HepG2 (cell line): ENCODE measurements at regions not wholly inside any gene's neighbourhood (a gene's known extent, or its start where the extent isn't known, plus 50 kb on each side); places are given as distances from the start of the nearest gene placed in this dataset.

Experiments used
- CTCF ChIP-seq: sonication (generic); formaldehyde crosslinking; IDR thresholded peaks from 2 replicates; pipeline ENCODE4 v1.5.0; 2020; ENCODE audit warnings: mild to moderate bottlenecking, missing genetic modification reagents, moderate library complexity
- GRHL1 ChIP-seq: sonication (generic); formaldehyde crosslinking; conservative IDR thresholded peaks from 2 replicates; pipeline ENCODE4 v1.8.0; 2022; ENCODE audit warnings: missing genetic modification reagents
- HMGA1 ChIP-seq: sonication (generic); formaldehyde crosslinking; conservative IDR thresholded peaks from 2 replicates; pipeline ENCODE4 v1.4.0; 2020; ENCODE audit warnings: missing genetic modification reagents
- JDP2 ChIP-seq: sonication (generic); formaldehyde crosslinking; IDR thresholded peaks from 2 replicates; pipeline ENCODE4 v1.8.1; 2022; ENCODE audit warnings: missing genetic modification reagents, borderline replicate concordance
- MYNN ChIP-seq: sonication (generic); formaldehyde crosslinking; IDR thresholded peaks from 2 replicates; pipeline ENCODE4 v1.4.0; 2020; ENCODE audit warnings: mild to moderate bottlenecking, low read depth, missing genetic modification reagents
- NFAT5 ChIP-seq: sonication (generic); formaldehyde crosslinking; IDR thresholded peaks from 2 replicates; pipeline ENCODE4 v1.4.0; 2020; ENCODE audit warnings: missing genetic modification reagents
- RORA ChIP-seq: sonication (generic); formaldehyde crosslinking; IDR thresholded peaks from 2 replicates; pipeline ENCODE4 v1.5.0; 2020; ENCODE audit warnings: mild to moderate bottlenecking, missing genetic modification reagents, moderate library complexity
- STAG1 ChIP-seq: sonication (generic); formaldehyde crosslinking; IDR thresholded peaks from 2 replicates; pipeline ENCODE4 v1.4.0; 2020; ENCODE audit warnings: missing genetic modification reagents
- TBP ChIP-seq: sonication (generic); formaldehyde crosslinking; IDR thresholded peaks from 2 replicates; pipeline ENCODE4 v1.5.0; 2020; ENCODE audit warnings: missing genetic modification reagents
- ZBTB26 ChIP-seq: IDR thresholded peaks from 2 replicates; pipeline ENCODE4 v1.6.1; 2016; ENCODE audit warnings: missing compliant biosample characterization, missing genetic modification reagents, borderline replicate concordance
- ZFX ChIP-seq: sonication (generic); formaldehyde crosslinking; IDR thresholded peaks from 2 replicates; pipeline ENCODE4 v1.4.0; 2020; ENCODE audit warnings: mild to moderate bottlenecking, low read depth, missing genetic modification reagents, moderate library complexity
- TF ChIP-seq, protein P1 (sequence below): sonication (generic); formaldehyde crosslinking; IDR thresholded peaks from 2 replicates; pipeline ENCODE4 v1.4.0; 2020; ENCODE audit warnings: mild to moderate bottlenecking, missing genetic modification reagents
- TF ChIP-seq, protein P2 (sequence below): sonication (generic); formaldehyde crosslinking; IDR thresholded peaks from 2 replicates; pipeline ENCODE4 v1.4.0; 2020; ENCODE audit warnings: missing genetic modification reagents
- TF ChIP-seq, protein P3 (sequence below): sonication (generic); formaldehyde crosslinking; conservative IDR thresholded peaks from 2 replicates; pipeline ENCODE4 v1.4.0; 2020; ENCODE audit warnings: missing genetic modification reagents

GRCh38 chr1:164250365-164250764 is 308.6 kb upstream of the PBX1 start:
- no peak for TF ChIP-seq CTCF (CRISPR knock-in tag)
- no peak for TF ChIP-seq GRHL1 (CRISPR knock-in tag)
- TF ChIP-seq, protein P1, sequence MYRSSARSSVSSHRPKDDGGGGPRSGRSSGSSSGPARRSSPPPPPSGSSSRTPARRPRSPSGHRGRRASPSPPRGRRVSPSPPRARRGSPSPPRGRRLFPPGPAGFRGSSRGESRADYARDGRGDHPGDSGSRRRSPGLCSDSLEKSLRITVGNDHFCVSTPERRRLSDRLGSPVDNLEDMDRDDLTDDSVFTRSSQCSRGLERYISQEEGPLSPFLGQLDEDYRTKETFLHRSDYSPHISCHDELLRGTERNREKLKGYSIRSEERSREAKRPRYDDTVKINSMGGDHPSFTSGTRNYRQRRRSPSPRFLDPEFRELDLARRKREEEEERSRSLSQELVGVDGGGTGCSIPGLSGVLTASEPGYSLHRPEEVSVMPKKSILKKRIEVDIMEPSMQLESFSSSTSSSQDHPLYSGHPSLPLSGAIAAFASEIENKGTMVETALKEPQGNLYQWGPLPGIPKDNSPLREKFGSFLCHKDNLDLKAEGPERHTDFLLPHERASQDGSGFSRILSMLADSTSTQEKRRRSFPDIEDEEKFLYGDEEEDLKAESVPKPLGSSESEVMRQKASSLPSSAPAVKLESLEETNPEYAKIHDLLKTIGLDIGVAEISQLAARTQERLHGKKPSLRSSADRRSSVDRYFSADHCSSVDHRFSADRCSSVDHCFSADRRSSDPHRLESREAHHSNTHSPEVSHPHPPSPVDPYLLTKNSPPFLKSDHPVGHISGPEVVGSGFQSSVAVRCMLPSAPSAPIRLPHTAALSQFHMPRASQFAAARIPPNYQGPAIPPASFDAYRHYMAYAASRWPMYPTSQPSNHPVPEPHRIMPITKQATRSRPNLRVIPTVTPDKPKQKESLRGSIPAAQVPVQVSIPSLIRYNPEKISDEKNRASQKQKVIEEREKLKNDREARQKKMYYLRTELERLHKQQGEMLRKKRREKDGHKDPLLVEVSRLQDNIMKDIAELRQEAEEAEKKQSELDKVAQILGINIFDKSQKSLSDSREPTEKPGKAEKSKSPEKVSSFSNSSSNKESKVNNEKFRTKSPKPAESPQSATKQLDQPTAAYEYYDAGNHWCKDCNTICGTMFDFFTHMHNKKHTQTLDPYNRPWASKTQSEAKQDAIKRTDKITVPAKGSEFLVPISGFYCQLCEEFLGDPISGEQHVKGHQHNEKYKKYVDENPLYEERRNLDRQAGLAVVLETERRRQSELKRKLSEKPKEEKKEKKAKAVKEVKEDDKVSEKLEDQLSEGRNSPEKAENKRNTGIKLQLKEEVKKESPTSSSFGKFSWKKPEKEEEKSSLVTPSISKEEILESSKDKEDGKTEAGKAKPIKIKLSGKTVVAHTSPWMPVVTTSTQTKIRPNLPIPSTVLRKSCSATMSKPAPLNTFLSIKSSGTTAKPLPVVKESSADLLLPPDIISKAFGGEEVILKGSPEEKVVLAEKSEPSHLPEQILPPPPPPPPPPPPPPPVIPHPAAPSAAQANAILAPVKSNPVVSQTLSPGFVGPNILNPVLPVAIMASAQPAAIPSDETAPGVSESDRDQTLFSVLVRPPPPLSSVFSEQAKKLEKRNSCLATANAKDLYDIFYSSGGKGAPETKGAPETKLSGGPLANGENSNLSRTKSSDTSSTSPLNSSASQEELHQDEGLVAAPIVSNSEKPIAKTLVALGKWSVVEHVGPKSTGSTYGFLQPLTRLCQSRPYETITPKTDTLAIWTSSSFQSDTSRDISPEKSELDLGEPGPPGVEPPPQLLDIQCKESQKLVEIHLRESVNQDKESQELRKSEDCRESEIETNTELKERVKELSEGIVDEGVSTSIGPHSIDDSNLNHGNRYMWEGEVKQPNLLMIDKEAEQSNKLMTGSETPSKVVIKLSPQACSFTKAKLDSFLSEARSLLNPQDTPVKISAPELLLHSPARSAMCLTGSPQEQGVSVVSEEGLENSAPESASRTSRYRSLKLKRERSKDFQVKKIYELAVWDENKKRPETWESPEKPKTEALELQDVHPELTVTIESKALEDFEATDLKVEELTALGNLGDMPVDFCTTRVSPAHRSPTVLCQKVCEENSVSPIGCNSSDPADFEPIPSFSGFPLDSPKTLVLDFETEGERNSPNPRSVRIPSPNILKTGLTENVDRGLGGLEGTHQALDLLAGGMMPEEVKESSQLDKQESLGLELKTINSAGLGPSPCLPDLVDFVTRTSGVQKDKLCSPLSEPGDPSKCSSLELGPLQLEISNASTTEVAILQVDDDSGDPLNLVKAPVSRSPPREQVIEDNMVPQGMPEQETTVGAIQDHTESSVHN (CRISPR knock-in tag) = no peak
- TF ChIP-seq RORA (CRISPR knock-in tag) = no peak
- TF ChIP-seq, protein P2, sequence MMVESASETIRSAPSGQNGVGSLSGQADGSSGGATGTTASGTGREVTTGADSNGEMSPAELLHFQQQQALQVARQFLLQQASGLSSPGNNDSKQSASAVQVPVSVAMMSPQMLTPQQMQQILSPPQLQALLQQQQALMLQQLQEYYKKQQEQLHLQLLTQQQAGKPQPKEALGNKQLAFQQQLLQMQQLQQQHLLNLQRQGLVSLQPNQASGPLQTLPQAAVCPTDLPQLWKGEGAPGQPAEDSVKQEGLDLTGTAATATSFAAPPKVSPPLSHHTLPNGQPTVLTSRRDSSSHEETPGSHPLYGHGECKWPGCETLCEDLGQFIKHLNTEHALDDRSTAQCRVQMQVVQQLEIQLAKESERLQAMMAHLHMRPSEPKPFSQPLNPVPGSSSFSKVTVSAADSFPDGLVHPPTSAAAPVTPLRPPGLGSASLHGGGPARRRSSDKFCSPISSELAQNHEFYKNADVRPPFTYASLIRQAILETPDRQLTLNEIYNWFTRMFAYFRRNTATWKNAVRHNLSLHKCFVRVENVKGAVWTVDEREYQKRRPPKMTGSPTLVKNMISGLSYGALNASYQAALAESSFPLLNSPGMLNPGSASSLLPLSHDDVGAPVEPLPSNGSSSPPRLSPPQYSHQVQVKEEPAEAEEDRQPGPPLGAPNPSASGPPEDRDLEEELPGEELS (CRISPR knock-in tag) = no peak
- no peak for TF ChIP-seq NFAT5 (CRISPR knock-in tag)
- TF ChIP-seq, protein P3, sequence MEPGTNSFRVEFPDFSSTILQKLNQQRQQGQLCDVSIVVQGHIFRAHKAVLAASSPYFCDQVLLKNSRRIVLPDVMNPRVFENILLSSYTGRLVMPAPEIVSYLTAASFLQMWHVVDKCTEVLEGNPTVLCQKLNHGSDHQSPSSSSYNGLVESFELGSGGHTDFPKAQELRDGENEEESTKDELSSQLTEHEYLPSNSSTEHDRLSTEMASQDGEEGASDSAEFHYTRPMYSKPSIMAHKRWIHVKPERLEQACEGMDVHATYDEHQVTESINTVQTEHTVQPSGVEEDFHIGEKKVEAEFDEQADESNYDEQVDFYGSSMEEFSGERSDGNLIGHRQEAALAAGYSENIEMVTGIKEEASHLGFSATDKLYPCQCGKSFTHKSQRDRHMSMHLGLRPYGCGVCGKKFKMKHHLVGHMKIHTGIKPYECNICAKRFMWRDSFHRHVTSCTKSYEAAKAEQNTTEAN (CRISPR knock-in tag) = no peak
- no peak for TF ChIP-seq ZBTB26 (CRISPR knock-in tag)
- no peak for TF ChIP-seq ZFX (CRISPR knock-in tag)
- no peak for TF ChIP-seq HMGA1
- TF ChIP-seq MYNN (CRISPR knock-in tag) = no peak
- no peak for TF ChIP-seq JDP2 (CRISPR knock-in tag)
- no peak for TF ChIP-seq TBP (CRISPR knock-in tag)
- TF ChIP-seq STAG1 = no peak
